ENCODE measurements at regions not wholly inside any gene's neighbourhood (a gene's known extent, or its start where the extent isn't known, plus 50 kb on each side); places are given as distances from the start of the nearest gene placed in this dataset.
A peak's percentile ranks its signal among the peaks of the same experiment; 100 is the strongest.

- ATAC-seq: no peak
Observed at GRCh38 chr18:74023220-74023619, 124.4 kb downstream of the FBXO15 start.

- peak; percentile 86 for ATAC-seq
Observed at GRCh38 chr18:74019864-74020263, 127.8 kb downstream of the FBXO15 start.

GRCh38 chr18:74013955-74014354 lies 133.7 kb downstream of the FBXO15 start:
- peak; percentile 84 for ATAC-seq

- no peak for ATAC-seq
Observed at GRCh38 chr18:74012954-74013630, 134.5 kb downstream of the FBXO15 start.

GRCh38 chr18:74006143-74006542 lies 141.5 kb downstream of the FBXO15 start:
- ATAC-seq: no peak

- ATAC-seq: no peak
Observed at GRCh38 chr18:74005320-74006109, 142.1 kb downstream of the FBXO15 start.

- ATAC-seq: no peak
Observed at GRCh38 chr18:73992242-73993022, 155.2 kb downstream of the FBXO15 start.

GRCh38 chr18:73991570-73991969 lies 156.1 kb downstream of the FBXO15 start:
- no peak for ATAC-seq

GRCh38 chr18:73990258-73990657 lies 157.4 kb downstream of the FBXO15 start:
- no peak for ATAC-seq

- ATAC-seq: no peak
Observed at GRCh38 chr18:73987247-73987980, 160.2 kb downstream of the FBXO15 start.

- peak; percentile 51 for ATAC-seq
Observed at GRCh38 chr18:73986711-73987110, 160.9 kb downstream of the FBXO15 start.

- ATAC-seq: no peak
Observed at GRCh38 chr18:73985855-73986625, 161.6 kb downstream of the FBXO15 start.

- no peak for ATAC-seq
Observed at GRCh38 chr18:73983970-73984369, 163.7 kb downstream of the FBXO15 start.

GRCh38 chr18:73983496-73983895 lies 164.1 kb downstream of the FBXO15 start:
- ATAC-seq: no peak

- ATAC-seq: no peak
Observed at GRCh38 chr18:73981796-73982195, 165.8 kb downstream of the FBXO15 start.

GRCh38 chr18:73980289-73980979 lies 167.2 kb downstream of the FBXO15 start:
- no peak for ATAC-seq

- ATAC-seq: peak; percentile 47
Observed at GRCh38 chr18:73979742-73980141, 167.9 kb downstream of the FBXO15 start.

- no peak for ATAC-seq
Observed at GRCh38 chr18:73976433-73976832, 171.2 kb downstream of the FBXO15 start.

- ATAC-seq: no peak
Observed at GRCh38 chr18:73975266-73975665, 172.4 kb downstream of the FBXO15 start.

- ATAC-seq: no peak
Observed at GRCh38 chr18:73973972-73974371, 173.7 kb downstream of the FBXO15 start.

GRCh38 chr18:73966954-73967353 lies 180.7 kb downstream of the FBXO15 start:
- no peak for ATAC-seq
